GM19395 (cell line): ENCODE measurements at regions not wholly inside any gene's neighbourhood (a gene's known extent, or its start where the extent isn't known, plus 50 kb on each side); places are given as distances from the start of the nearest gene placed in this dataset.

Source experiments
- ATAC-seq: cut with Tn5 transposase; IDR thresholded peaks from one replicate; pipeline ENCODE4 v1.9.1; 2021; ENCODE audit warnings: mild to moderate bottlenecking, moderate library complexity; ENCODE audit not compliant: unreplicated experiment

DNA sequence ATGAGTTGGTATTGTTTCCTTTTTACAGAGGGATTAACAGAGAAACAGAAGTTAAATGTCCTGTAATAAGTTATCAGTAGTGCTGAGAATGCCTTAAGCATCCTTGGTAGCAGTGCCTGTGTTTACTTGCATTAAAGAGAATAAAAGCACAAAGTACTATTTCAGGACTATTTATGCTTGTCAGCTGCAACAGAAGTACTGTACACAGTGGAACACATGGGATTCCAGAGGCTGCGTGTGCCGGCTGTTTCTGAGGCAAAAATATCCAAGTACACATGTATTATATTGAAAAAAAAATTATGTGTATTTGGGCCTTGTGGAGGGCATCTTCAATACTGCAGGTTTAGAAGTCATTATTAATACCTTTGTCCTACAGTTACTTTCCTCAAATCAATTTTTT is 58.2 kb upstream of the ACTBL2 start:
- ATAC-seq, result no peak

DNA sequence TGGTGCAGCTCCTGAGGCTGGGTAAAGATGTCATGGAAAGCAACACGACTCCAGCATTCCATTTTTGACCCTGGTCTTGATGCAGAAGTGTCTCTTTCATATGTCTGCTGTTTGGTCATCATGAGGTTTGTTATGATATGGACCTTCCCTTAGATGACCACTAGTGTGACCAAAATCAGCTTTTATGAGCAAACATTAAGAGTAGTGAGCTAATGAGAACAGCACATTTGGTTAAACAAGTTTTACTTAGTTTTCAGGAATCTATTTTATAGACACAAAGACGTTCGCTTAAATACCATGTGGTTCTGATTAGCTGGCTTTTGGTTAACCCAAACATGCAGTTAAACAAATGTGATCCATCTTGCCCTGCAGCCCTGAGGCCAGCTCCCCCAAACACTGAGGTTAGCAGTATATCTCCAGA is 56.7 kb upstream of the ACTBL2 start:
- ATAC-seq, result no peak

DNA sequence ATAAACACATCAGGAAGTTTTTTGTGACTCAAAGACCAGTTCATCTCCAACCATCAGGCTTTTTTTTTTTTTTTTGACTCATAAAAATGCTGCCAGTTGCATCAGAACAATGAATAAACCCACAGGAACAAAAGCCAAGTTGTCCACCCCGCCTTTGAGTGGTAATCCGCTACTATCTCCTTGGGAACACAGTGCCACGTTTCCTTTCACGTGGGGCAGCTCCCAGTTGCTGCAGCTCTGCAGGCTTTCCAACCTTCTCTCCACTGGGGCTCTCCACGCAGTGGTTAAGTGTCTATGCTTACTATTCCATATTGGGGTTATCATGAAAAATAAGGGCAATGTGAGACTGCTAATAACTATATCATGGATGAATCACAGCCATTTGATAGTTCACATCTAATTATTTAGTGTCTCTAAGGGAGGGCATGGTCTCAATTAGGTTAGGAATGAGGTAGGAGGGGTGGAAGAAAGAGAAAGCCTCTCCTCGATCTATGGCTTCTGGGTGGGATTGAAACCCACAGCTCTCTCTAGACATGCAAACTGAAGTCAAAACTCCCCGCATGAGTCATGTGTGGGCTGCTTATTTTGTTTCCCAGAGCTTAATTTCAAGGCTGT is 55.8 kb upstream of the ACTBL2 start:
- ATAC-seq, result no peak

DNA sequence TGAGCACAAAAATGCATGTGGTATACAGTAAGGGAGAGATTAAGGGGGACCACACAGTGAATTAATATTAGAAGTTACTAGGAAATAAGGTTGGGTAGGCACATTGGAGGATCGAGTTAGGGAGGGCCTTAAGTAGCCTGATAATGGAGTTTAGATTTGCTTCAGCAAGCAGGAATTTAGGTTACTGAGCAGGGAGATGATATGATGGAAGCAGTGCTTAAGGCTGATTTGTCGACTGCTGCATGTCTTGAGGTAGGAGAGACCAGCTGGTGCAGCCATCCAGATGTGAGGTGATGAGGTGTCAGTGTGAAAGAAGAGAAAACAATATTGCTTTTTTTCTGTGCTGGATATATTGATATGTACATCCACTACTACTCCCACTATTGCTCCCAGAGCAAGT is 55.2 kb upstream of the ACTBL2 start:
- ATAC-seq, result no peak

DNA sequence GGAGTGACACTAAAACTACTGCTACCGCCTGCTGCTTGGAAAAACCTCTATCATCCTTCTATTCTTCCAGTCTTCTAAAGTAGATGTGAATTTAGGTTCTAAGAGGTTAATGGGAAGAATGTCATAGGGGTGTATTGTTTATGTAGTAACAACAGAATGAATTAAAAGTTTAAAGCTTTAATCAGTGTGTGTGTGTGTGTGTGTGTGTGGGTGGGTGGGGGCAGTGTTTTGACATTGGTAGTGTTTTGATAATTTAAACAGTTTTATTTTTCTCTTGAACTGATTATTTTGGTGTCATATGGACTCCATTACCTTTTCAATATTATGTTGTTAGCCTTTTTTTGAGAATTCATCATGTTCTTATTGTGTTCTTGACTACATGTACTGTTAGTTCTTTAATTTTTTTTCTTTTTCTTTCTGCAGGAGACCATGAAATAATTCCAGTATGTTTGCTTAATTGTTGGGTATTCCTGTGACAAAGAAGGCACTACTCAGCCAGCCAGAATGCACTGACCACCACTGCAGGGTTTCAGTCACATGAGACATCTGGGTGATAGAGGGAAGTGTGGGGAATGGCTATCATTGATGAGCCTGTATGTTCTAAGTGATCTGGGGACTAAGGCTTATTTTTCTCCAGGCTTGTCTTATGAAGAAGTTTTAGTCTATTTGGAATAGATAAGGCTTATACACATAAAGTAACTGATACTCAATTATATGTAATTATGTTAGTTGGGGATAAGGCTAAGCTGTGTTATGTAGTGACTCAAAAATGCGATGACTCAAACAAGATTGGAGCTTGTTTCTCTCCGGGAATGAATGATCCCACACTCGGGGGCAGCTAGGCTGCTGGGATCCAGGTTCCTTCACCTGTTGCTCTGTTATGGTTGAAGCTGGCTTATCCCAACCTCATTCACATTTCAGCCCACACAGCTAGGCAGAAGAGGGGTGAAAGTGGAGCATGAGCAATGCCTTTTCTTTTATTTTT is 50.2 kb upstream of the ACTBL2 start:
- ATAC-seq, result no peak
